ENCODE measurements at regions not wholly inside any gene's neighbourhood (a gene's known extent, or its start where the extent isn't known, plus 50 kb on each side); places are given as distances from the start of the nearest gene placed in this dataset.

DNA sequence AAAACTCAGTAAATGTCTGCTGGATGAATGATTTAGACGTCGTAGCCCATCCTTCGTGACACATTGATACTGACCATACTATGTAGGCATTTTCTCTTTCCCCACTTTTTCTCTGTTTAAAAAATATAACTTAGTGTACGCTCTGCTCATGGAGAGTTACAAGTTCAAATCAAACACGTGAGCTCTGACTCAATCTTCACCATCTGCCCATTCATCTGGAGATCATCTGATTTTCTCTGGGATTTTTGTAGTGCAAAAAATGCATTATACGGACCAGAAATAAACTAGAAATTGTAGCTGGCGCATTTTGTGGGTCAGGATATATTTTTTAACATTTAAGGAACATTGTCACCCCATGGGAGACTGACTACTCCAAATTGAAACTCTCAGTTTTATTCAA is 124.7 kb upstream of the FAM9B start:
- TF ChIP-seq POLR2A (IDR thresholded peaks at IDR 0.05), result no peak
- TF ChIP-seq, protein P1, sequence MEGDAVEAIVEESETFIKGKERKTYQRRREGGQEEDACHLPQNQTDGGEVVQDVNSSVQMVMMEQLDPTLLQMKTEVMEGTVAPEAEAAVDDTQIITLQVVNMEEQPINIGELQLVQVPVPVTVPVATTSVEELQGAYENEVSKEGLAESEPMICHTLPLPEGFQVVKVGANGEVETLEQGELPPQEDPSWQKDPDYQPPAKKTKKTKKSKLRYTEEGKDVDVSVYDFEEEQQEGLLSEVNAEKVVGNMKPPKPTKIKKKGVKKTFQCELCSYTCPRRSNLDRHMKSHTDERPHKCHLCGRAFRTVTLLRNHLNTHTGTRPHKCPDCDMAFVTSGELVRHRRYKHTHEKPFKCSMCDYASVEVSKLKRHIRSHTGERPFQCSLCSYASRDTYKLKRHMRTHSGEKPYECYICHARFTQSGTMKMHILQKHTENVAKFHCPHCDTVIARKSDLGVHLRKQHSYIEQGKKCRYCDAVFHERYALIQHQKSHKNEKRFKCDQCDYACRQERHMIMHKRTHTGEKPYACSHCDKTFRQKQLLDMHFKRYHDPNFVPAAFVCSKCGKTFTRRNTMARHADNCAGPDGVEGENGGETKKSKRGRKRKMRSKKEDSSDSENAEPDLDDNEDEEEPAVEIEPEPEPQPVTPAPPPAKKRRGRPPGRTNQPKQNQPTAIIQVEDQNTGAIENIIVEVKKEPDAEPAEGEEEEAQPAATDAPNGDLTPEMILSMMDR (IDR thresholded peaks at IDR 0.05 in 4 of 5, conservative IDR thresholded peaks at IDR 0.05 in 1 of 5), result no peak

Data from gastrocnemius medialis (tissue), 4 donors.